H1 (cell line): ENCODE measurements at regions not wholly inside any gene's neighbourhood (a gene's known extent, or its start where the extent isn't known, plus 50 kb on each side); places are given as distances from the start of the nearest gene placed in this dataset.

Experiments
- CTCF ChIA-PET: fragments of 300-600 bp; sonication (Branson Sonifier 250); formaldehyde crosslinking; loops from one replicate; lab custom pipeline; 2021; ENCODE audit not compliant: partially characterized antibody; lab: Charles Lee
- POLR2A ChIA-PET: fragments of 300-600 bp; sonication (Branson Sonifier 250); formaldehyde crosslinking; loops from one replicate; lab custom pipeline; 2021; ENCODE audit warnings: inconsistent platforms; ENCODE audit not compliant: partially characterized antibody; lab: Charles Lee
- DNase-seq, 2 experiments: peaks; one replicate each; pipeline versions ENCODE4 v3.0.0 to v3.0.0-alpha.2; 2010 to 2022; ENCODE audit warnings: low spot score in 2 of 2, low read depth in 1 of 2, mixed read lengths in 1 of 2
- FAIRE-seq: peaks from 2 replicates; lab custom pipeline; 2011; peaks lifted over from hg19 to GRCh38; lab: Jason Lieb, UNC
- H2AFZ ChIP-seq: 2 replicates; pipeline ENCODE4 v1.8.1; 2012; ENCODE audit warnings: low read length, inconsistent platforms
- H2AK5ac ChIP-seq: 2 replicates; pipeline ENCODE4 v1.6.1; 2013; ENCODE audit warnings: low read depth, low read length
- H2BK120ac ChIP-seq: replicated peaks from 2 replicates; pipeline ENCODE3; 2013; ENCODE audit warnings: low read depth, low read length, inconsistent platforms
- H2BK12ac ChIP-seq: 2 replicates; pipeline ENCODE4 v1.6.1; 2013; ENCODE audit warnings: low read depth, low read length
- H2BK15ac ChIP-seq: 2 replicates; pipeline ENCODE4 v1.6.1; 2013; ENCODE audit warnings: low read length
- H2BK20ac ChIP-seq: 2 replicates; pipeline ENCODE4 v1.6.1; 2013; ENCODE audit warnings: low read length
- H2BK5ac ChIP-seq: 2 replicates; pipeline ENCODE4 v1.6.1; 2013; ENCODE audit warnings: low read depth, low read length
- H3K14ac ChIP-seq: 2 replicates; pipeline ENCODE4 v1.6.1; 2013; ENCODE audit warnings: inconsistent platforms; ENCODE audit not compliant: insufficient read length
- H3K18ac ChIP-seq: 2 replicates; pipeline ENCODE4 v1.6.1; 2013; ENCODE audit warnings: low read length; ENCODE audit errors: extremely low read depth
- H3K23ac ChIP-seq: 2 replicates; pipeline ENCODE4 v1.6.1; 2013; ENCODE audit warnings: inconsistent platforms; ENCODE audit not compliant: insufficient read length
- H3K23me2 ChIP-seq: 2 replicates; pipeline ENCODE4 v1.6.1; 2013; ENCODE audit warnings: low read depth, low read length
- H3K27ac ChIP-seq: 2 replicates; pipeline ENCODE4 v1.6.1; 2011; ENCODE audit warnings: low read depth, low read length, inconsistent platforms
- H3K27me3 ChIP-seq, 4 experiments: replicated peaks in 1 of 4; 1 replicate in 1 of 4; 2 replicates in 3 of 4; pipeline versions ENCODE4 v1.6.1 to v1.8.1; 2011 to 2013; ENCODE audit warnings: low read length in 3 of 4, mild to moderate bottlenecking in 3 of 4, inconsistent platforms in 2 of 4, mixed read lengths in 2 of 4, moderate library complexity in 1 of 4; ENCODE audit not compliant: control insufficient read depth in 3 of 4, insufficient read depth in 3 of 4; ENCODE audit errors: extremely low read depth in 1 of 4
- H3K36me3 ChIP-seq, 4 experiments: 2 replicates each; pipeline versions ENCODE4 v1.6.1 to v1.8.1; 2011 to 2013; ENCODE audit warnings: mild to moderate bottlenecking in 4 of 4, low read length in 3 of 4, moderate library complexity in 2 of 4, control low read depth in 1 of 4, inconsistent platforms in 1 of 4; ENCODE audit not compliant: insufficient read depth in 4 of 4, control insufficient read depth in 2 of 4
- H3K4ac ChIP-seq: replicated peaks from 2 replicates; pipeline ENCODE3; 2013; ENCODE audit warnings: low read length, low read depth, mixed read lengths, inconsistent platforms; ENCODE audit not compliant: insufficient read length
- H3K4me1 ChIP-seq, 4 experiments: replicated peaks in 1 of 4; 1 replicate in 1 of 4; 2 replicates in 3 of 4; pipeline versions ENCODE4 v1.6.1 to v1.8.1; 2011 to 2013; ENCODE audit warnings: low read length in 3 of 4, inconsistent platforms in 2 of 4, mixed read lengths in 1 of 4; ENCODE audit not compliant: insufficient read depth in 4 of 4, control insufficient read depth in 3 of 4
- H3K4me2 ChIP-seq, 2 experiments: 2 replicates each; pipeline versions ENCODE4 v1.6.1 to v1.8.1; 2011 to 2013; ENCODE audit warnings: low read depth in 2 of 2, low read length in 2 of 2, control low read depth in 1 of 2, inconsistent platforms in 1 of 2, mild to moderate bottlenecking in 1 of 2; ENCODE audit not compliant: insufficient read depth in 1 of 2
- H3K4me3 ChIP-seq, 4 experiments: fragments of 200-600, 300-600 bp in 1 of 4; sonication (generic), shearing (Covaris generic), sonication (Bioruptor Twin) in 1 of 4; 2 replicates each; pipeline versions ENCODE4 v1.5.1 to v1.8.1; 2011 to 2016; ENCODE audit warnings: low read length in 4 of 4, low read depth in 3 of 4, control low read depth in 2 of 4, inconsistent platforms in 2 of 4, mild to moderate bottlenecking in 2 of 4, mixed read lengths in 1 of 4, moderate library complexity in 1 of 4; ENCODE audit not compliant: insufficient read depth in 2 of 4; ENCODE audit errors: extremely low read depth in 1 of 4
- H3K56ac ChIP-seq: replicated peaks from 2 replicates; pipeline ENCODE3; 2013; ENCODE audit warnings: low read depth, mild to moderate bottlenecking, mixed read lengths, low read length, inconsistent platforms; ENCODE audit not compliant: insufficient read length
- H3K79me1 ChIP-seq: 2 replicates; pipeline ENCODE4 v1.6.1; 2013; ENCODE audit warnings: low read depth, low read length, control low read depth
- H3K79me2 ChIP-seq, 2 experiments: 2 replicates each; pipeline versions ENCODE4 v1.6.1 to v1.8.1; 2012 to 2013; ENCODE audit warnings: low read length in 2 of 2, mild to moderate bottlenecking in 2 of 2, inconsistent platforms in 1 of 2; ENCODE audit not compliant: insufficient read depth in 2 of 2, control insufficient read depth in 1 of 2
- H3K9ac ChIP-seq, 4 experiments: replicated peaks in 1 of 4; 1 replicate in 1 of 4; 2 replicates in 3 of 4; pipeline versions ENCODE4 v1.6.1 to v1.8.1; 2011 to 2013; ENCODE audit warnings: low read depth in 3 of 4, low read length in 3 of 4, control low read depth in 2 of 4, mild to moderate bottlenecking in 2 of 4, moderate library complexity in 2 of 4, inconsistent platforms in 1 of 4; ENCODE audit errors: extremely low read depth in 1 of 4
- H3K9me3 ChIP-seq, 2 experiments: 2 replicates each; pipeline versions ENCODE4 v1.6.1 to v1.8.1; 2012 to 2013; ENCODE audit warnings: mild to moderate bottlenecking in 2 of 2, moderate library complexity in 2 of 2, control low read depth in 1 of 2, inconsistent platforms in 1 of 2, low read depth in 1 of 2, low read length in 1 of 2, mixed read lengths in 1 of 2; ENCODE audit not compliant: insufficient read depth in 2 of 2
- H4K20me1 ChIP-seq, 2 experiments: replicated peaks in 1 of 2; 2 replicates each; pipeline versions ENCODE3 to v1.8.1; 2011 to 2013; ENCODE audit warnings: inconsistent platforms in 2 of 2, low read length in 2 of 2, mild to moderate bottlenecking in 1 of 2; ENCODE audit not compliant: insufficient read depth in 2 of 2, control insufficient read depth in 1 of 2
- H4K5ac ChIP-seq: 2 replicates; pipeline ENCODE4 v1.6.1; 2013; ENCODE audit warnings: low read length, low read depth, mixed read lengths, inconsistent platforms; ENCODE audit not compliant: insufficient read length
- H4K8ac ChIP-seq: 2 replicates; pipeline ENCODE4 v1.8.0; 2013; ENCODE audit warnings: mild to moderate bottlenecking, moderate library complexity, low read length, inconsistent platforms; ENCODE audit not compliant: insufficient read depth; ENCODE audit errors: extremely low read depth
- H4K91ac ChIP-seq: replicated peaks from 2 replicates; pipeline ENCODE3; 2013; ENCODE audit warnings: low read length, mixed read lengths, inconsistent platforms; ENCODE audit not compliant: insufficient read length
- BRCA1 ChIP-seq: IDR thresholded peaks from 2 replicates; pipeline ENCODE4 v1.6.1; 2012; ENCODE audit warnings: low read depth, low read length, improper control_type of control experiment
- RNF2 ChIP-seq: fragments of 200-900, 300-1000 bp; sonication (generic); IDR thresholded peaks from 2 replicates; pipeline ENCODE4 v1.7.1; 2016; ENCODE audit warnings: borderline replicate concordance, low read depth, mild to moderate bottlenecking, antibody characterized with exemption, low read length; ENCODE audit not compliant: poor library complexity, severe bottlenecking; ENCODE audit errors: missing control alignments
- TAF1 ChIP-seq: IDR thresholded peaks from 2 replicates; pipeline ENCODE4 v1.6.1; 2011; ENCODE audit warnings: mild to moderate bottlenecking, low read depth, low read length
- ZNF274 ChIP-seq: IDR thresholded peaks from 2 replicates; pipeline ENCODE4 v1.7.0; 2012; ENCODE audit warnings: low read length, borderline replicate concordance; ENCODE audit errors: extremely low read depth
- WGBS, 2 experiments: shearing (Covaris generic) in 1 of 2; methylation state at CpG; one replicate each; pipeline versions ENCODE4 v1.1.6 to v1.1.7; 2013 to 2015; ENCODE audit warnings: low lambda C conversion rate in 2 of 2, mixed read lengths in 2 of 2, inconsistent platforms in 1 of 2, low coverage in 1 of 2, missing lambda C conversion rate in 1 of 2; ENCODE audit not compliant: insufficient replicate concordance in 2 of 2, insufficient coverage in 1 of 2, insufficient read length in 1 of 2; ENCODE audit errors: extremely low coverage in 1 of 2, missing lambda C conversion rate in 1 of 2; 5-methylcytosine and 5-hydroxymethylcytosine counted together

DNA sequence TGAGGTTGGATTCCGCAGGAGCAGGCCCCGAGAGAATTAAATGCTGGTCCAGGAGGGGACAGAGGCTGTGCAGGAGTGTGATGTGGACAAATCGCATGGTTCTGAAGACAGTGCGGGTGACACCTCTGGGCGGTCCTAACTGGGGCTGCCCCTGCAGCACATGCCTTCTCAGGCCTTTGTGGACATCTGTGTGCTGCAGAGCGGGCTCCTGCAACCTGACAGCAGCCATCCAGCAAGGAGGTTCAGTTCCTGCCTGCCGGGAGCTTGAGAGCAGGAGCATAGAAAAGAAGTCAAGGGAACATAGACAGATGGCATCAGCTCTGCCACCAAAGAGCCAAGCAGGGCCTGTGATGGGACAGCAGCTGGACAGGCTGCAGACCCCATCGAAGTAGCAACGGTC, 135.9 kb upstream of the PPP2R2D start:
- Histone ChIP-seq H4K91ac (no peak overlapping the region), H2BK120ac (no peak overlapping the region), H3K23ac (no peak overlapping the region), H3K4me2 (no peak overlapping the region), H3K4me1 (peaks cover 0 to 21% (median 10%) of the 10 kb centered on the region in 4 experiments; a peak in 6 of 7 replicates), H3K79me1 (no peaks in the 10 kb centered on the region), H3K27me3 (no peaks in the 10 kb centered on the region), H3K9ac (no peak overlapping the region), H3K4ac (no peak overlapping the region), H2AFZ (no peak overlapping the region), H3K36me3 (no peaks in the 10 kb centered on the region)
- DNase-seq = no peak
- no peak for TF ChIP-seq BRCA1
- TF ChIP-seq TAF1 = no peak
- no peak for TF ChIP-seq ZNF274
- TF ChIP-seq RNF2 = no peak
- TF ChIP-seq, all 59 proteins: peak for 0
- peaks cover 4% of the 10 kb centered on the region; the same call in 1 of the 2 replicates for H3K23me2 ChIP-seq
- H3K14ac ChIP-seq = no peak overlapping the region
- no peak overlapping the region for H4K5ac ChIP-seq
- FAIRE-seq = no peak
- H2AK5ac ChIP-seq = no peak overlapping the region
- 0 out of 2 replicates have a peak overlapping the region, but pooled peaks have one; percentile 28 for H2BK12ac ChIP-seq
- WGBS, 2 experiments = 85% methylated on average over 9 of the region's 9 CpGs; no CpG with 5 or more reads in 1 of the 2 experiments
- no peak overlapping the region for H3K4me3 ChIP-seq
- POLR2A ChIA-PET = no interaction called here
- no peaks in the 10 kb centered on the region for H4K20me1 ChIP-seq
- CTCF ChIA-PET = no interaction called here
- H3K79me2 ChIP-seq = no peaks in the 10 kb centered on the region
- no peak overlapping the region for H4K8ac ChIP-seq
- H3K9me3 ChIP-seq = no peaks in the 10 kb centered on the region
- no peak overlapping the region for H2BK5ac ChIP-seq
- H3K27ac ChIP-seq = no peak overlapping the region
- H2BK15ac ChIP-seq = no peak overlapping the region
- H2BK20ac ChIP-seq = no peak overlapping the region
- H3K18ac ChIP-seq = no peak overlapping the region
- H3K56ac ChIP-seq = no peak overlapping the region
